ENCODE measurements at regions not wholly inside any gene's neighbourhood (a gene's known extent, or its start where the extent isn't known, plus 50 kb on each side); places are given as distances from the start of the nearest gene placed in this dataset.

DNA sequence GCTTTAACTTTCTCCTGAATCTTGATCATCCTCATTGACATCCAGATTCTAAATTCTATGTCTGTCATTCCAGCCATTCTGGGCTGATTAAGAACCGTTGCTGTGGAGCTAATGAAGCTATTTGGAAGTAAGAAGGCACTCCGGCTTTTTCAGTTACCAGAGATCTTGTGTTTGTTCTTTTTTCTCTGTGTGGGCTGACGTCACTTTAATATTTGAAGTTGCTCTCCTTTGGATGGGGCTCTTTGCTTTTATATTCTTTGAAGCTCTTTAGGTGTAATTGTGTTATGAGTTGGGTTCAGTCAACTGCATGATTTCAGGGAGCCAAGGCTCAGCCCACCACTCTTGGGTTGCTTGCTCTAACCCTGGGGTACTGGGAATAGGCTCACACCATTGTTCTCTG is 460.6 kb downstream of the CDH8 start:
- Histone ChIP-seq H3K27me3 (ENCODE audit: insufficient read depth, low read length) (no peaks in the 10 kb centered on the region), H4K20me1 (ENCODE audit: insufficient read depth, low read length) (no peaks in the 10 kb centered on the region), H3K27ac (ENCODE audit: low read depth, low read length) (no peak overlapping the region), H3K9me3 (ENCODE audit: low read depth, low read length) (peaks cover 3% of the 10 kb centered on the region), H3K79me2 (ENCODE audit: insufficient read depth, low read length) (no peaks in the 10 kb centered on the region), H3K36me3 (ENCODE audit: insufficient read depth, low read length) (no peaks in the 10 kb centered on the region), H2AFZ (ENCODE audit: low read length) (no peak overlapping the region), H3K4me2 (ENCODE audit: insufficient read depth, low read length) (no peak overlapping the region), H3K4me3 (ENCODE audit: insufficient read depth, low read length) (no peak overlapping the region), H3K4me1 (ENCODE audit: insufficient read depth, low read length) (no peaks in the 10 kb centered on the region)
- TF ChIP-seq, protein P1, sequence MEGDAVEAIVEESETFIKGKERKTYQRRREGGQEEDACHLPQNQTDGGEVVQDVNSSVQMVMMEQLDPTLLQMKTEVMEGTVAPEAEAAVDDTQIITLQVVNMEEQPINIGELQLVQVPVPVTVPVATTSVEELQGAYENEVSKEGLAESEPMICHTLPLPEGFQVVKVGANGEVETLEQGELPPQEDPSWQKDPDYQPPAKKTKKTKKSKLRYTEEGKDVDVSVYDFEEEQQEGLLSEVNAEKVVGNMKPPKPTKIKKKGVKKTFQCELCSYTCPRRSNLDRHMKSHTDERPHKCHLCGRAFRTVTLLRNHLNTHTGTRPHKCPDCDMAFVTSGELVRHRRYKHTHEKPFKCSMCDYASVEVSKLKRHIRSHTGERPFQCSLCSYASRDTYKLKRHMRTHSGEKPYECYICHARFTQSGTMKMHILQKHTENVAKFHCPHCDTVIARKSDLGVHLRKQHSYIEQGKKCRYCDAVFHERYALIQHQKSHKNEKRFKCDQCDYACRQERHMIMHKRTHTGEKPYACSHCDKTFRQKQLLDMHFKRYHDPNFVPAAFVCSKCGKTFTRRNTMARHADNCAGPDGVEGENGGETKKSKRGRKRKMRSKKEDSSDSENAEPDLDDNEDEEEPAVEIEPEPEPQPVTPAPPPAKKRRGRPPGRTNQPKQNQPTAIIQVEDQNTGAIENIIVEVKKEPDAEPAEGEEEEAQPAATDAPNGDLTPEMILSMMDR (IDR thresholded peaks at IDR 0.05; ENCODE audit: extremely low read depth, low read depth, low read length): no peak
- DNase-seq (ENCODE audit: insufficient read length, low spot score, missing footprints): no peak

DNA sequence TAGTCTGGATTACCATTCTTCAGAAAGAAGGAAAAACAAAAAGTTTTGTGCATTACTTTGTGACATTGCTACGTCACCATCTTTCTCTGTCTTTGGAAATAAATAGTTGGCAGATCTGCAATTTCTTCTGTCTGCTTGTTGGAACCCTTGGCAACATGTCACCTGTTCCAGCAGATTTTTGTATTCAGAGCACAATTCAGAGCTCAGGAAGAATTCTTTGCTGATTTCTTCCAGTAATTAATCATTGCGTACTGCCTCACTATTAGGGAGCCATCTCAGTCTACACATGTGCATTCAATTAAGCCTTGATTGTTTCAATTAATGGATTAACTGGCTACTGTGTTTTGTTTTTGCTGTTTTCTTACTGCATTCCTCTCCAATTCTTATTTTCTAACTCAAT is 467.2 kb downstream of the CDH8 start:
- Histone ChIP-seq H3K27ac (ENCODE audit: low read depth, low read length) (no peak overlapping the region), H2AFZ (ENCODE audit: low read length) (no peak overlapping the region), H3K4me1 (ENCODE audit: insufficient read depth, low read length) (no peaks in the 10 kb centered on the region), H3K9me3 (ENCODE audit: low read depth, low read length) (peaks cover 6% of the 10 kb centered on the region), H3K27me3 (ENCODE audit: insufficient read depth, low read length) (no peaks in the 10 kb centered on the region), H3K4me3 (ENCODE audit: insufficient read depth, low read length) (no peak overlapping the region), H3K36me3 (ENCODE audit: insufficient read depth, low read length) (no peaks in the 10 kb centered on the region), H3K79me2 (ENCODE audit: insufficient read depth, low read length) (no peaks in the 10 kb centered on the region), H4K20me1 (ENCODE audit: insufficient read depth, low read length) (no peaks in the 10 kb centered on the region), H3K4me2 (ENCODE audit: insufficient read depth, low read length) (no peak overlapping the region)
- TF ChIP-seq, protein P1 (IDR thresholded peaks at IDR 0.05; ENCODE audit: extremely low read depth, low read depth, low read length): no peak
- DNase-seq (ENCODE audit: insufficient read length, low spot score, missing footprints): no peak

DNA sequence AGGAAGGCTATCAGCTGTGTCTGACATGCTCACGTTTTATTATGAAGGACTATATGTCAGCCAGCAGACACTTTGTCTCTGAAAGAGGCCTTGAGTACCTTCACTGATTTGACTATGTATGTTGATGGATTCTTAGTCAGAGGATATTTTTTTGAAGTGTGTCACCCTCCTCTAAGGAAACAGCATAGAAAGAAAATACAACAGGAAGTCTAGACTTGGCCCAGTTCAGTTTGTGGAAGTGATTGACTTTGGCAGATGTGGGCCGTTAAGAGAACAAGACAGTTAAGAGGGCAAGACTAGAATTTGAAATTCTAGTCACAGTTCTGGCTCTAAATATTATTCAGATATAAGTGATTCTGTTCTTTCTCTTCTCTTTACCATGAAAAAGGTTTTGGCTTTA is 471.5 kb downstream of the CDH8 start:
- no peak for DNase-seq (ENCODE audit: insufficient read length, low spot score, missing footprints)

DNA sequence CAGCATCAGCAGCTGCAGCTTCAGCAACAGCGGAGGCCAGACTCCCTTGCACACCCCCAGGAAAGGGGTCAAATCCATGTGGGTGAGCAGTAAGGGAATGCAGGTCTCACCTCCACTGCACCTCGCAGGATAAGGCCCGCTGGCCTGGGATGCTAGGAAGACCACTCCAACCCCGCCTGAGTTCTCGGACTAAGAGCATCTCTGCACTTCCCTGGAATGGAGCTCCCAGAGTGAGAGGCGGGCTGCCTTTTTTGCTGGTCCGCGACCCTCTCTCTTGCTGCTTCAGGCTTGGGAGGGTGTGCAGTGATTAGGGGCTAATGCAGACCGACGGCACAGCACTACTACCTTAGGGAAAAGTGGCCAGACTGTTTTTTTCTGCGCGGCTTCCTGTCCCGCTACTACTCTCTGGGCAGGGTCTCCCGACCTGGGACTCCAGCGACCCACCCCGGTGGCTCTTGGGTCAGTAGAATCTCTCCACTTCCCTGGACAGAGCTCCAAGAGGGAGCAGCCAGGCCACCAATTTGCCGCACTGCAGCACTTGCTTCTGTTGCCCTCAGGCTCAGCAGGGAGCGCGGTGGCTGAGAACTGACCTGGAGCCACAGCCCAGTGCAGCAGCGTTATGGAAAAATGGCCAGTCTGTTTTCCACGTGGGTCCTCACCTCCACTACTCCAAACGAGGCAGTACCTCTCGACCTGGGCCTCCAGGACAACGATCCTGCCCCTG is 480.4 kb downstream of the CDH8 start:
- H3K4me2 ChIP-seq (ENCODE audit: insufficient read depth, low read length): no peak overlapping the region
- no peaks in the 10 kb centered on the region for H3K27me3 ChIP-seq (ENCODE audit: insufficient read depth, low read length)
- H2AFZ ChIP-seq (ENCODE audit: low read length): no peak overlapping the region
- TF ChIP-seq, protein P1 (IDR thresholded peaks at IDR 0.05; ENCODE audit: extremely low read depth, low read depth, low read length): no peak
- H3K36me3 ChIP-seq (ENCODE audit: insufficient read depth, low read length): no peaks in the 10 kb centered on the region
- H3K9me3 ChIP-seq (ENCODE audit: low read depth, low read length): no peaks in the 10 kb centered on the region
- H3K79me2 ChIP-seq (ENCODE audit: insufficient read depth, low read length): no peaks in the 10 kb centered on the region
- no peaks in the 10 kb centered on the region for H4K20me1 ChIP-seq (ENCODE audit: insufficient read depth, low read length)
- DNase-seq (ENCODE audit: insufficient read length, low spot score, missing footprints): no peak
- H3K4me3 ChIP-seq (ENCODE audit: insufficient read depth, low read length): no peak overlapping the region
- no peaks in the 10 kb centered on the region for H3K4me1 ChIP-seq (ENCODE audit: insufficient read depth, low read length)
- H3K27ac ChIP-seq (ENCODE audit: low read depth, low read length): no peak overlapping the region

More for the DNA sequence above, 471.5 kb downstream of the CDH8 start:
- TF ChIP-seq, protein P1 (IDR thresholded peaks at IDR 0.05; ENCODE audit: extremely low read depth, low read depth, low read length): no peak
- Histone ChIP-seq H2AFZ (ENCODE audit: low read length) (no peak overlapping the region), H3K4me3 (ENCODE audit: insufficient read depth, low read length) (no peak overlapping the region), H3K27ac (ENCODE audit: low read depth, low read length) (no peak overlapping the region), H4K20me1 (ENCODE audit: insufficient read depth, low read length) (no peaks in the 10 kb centered on the region), H3K79me2 (ENCODE audit: insufficient read depth, low read length) (no peaks in the 10 kb centered on the region), H3K27me3 (ENCODE audit: insufficient read depth, low read length) (no peaks in the 10 kb centered on the region), H3K36me3 (ENCODE audit: insufficient read depth, low read length) (no peaks in the 10 kb centered on the region), H3K4me2 (ENCODE audit: insufficient read depth, low read length) (no peak overlapping the region), H3K9me3 (ENCODE audit: low read depth, low read length) (peaks cover 6% of the 10 kb centered on the region), H3K4me1 (ENCODE audit: insufficient read depth, low read length) (no peaks in the 10 kb centered on the region)
